HepG2 (cell line): ENCODE measurements at regions not wholly inside any gene's neighbourhood (a gene's known extent, or its start where the extent isn't known, plus 50 kb on each side); places are given as distances from the start of the nearest gene placed in this dataset.

Experiments
- ATAC-seq: fragments of 200-7000 bp; cut with Tn5 transposase; 3 replicates; pipeline ENCODE4 v1.9.1; 2020; ENCODE audit warnings: mild to moderate bottlenecking, moderate library complexity
- BruUV-seq: library from RNA; stranded (reverse); fragments of 400-500 nt; replicated peaks from 2 replicates; lab custom pipeline; 2021; lab: Mats Ljungman, UMichigan
- CTCF ChIA-PET: fragments of 300-600 bp; formaldehyde crosslinking; extraction: SDS; loops from one replicate; lab custom pipeline; 2021; ENCODE audit warnings: low total read pairs, inconsistent platforms, low intra/inter-chr PET ratio; lab: Yijun Ruan, JAX
- POLR2A ChIA-PET: fragments of 350-600 bp; sonication (Branson Sonifier 250); formaldehyde crosslinking; loops from one replicate; lab custom pipeline; 2020; ENCODE audit warnings: antibody characterized with exemption, inconsistent platforms; lab: Yijun Ruan, JAX
- DNase-seq: peaks from one replicate; pipeline ENCODE4 v3.0.0-alpha.2; 2015; ENCODE audit warnings: low spot score
- FAIRE-seq: peaks from 3 replicates; lab custom pipeline; 2011; peaks lifted over from hg19 to GRCh38; lab: Jason Lieb, UNC
- H2AFZ ChIP-seq: one replicate; pipeline ENCODE4 v1.6.1; 2011; ENCODE audit warnings: low read length, inconsistent platforms
- H3K27ac ChIP-seq: fragments of 300-600 bp; 3 replicates; pipeline ENCODE4 v1.8.0; 2011; ENCODE audit warnings: mixed run types, mild to moderate bottlenecking, mixed read lengths, low read length, inconsistent platforms; ENCODE audit not compliant: insufficient read depth; ENCODE audit errors: extremely low read length
- H3K27me3 ChIP-seq, 2 experiments: fragments of 200-600 bp in 1 of 2; 2 replicates in 1 of 2; 3 replicates in 1 of 2; pipeline versions ENCODE4 v1.6.0 to v1.8.0; 2011; ENCODE audit warnings: low read length in 2 of 2, mild to moderate bottlenecking in 2 of 2, moderate library complexity in 2 of 2, inconsistent platforms in 1 of 2; ENCODE audit not compliant: insufficient read depth in 2 of 2, control insufficient read depth in 1 of 2
- H3K36me3 ChIP-seq, 2 experiments: fragments of 200-600 bp in 1 of 2; replicated peaks in 1 of 2; 2 replicates in 1 of 2; 3 replicates in 1 of 2; pipeline versions ENCODE4 v1.5.1 to v1.8.0; 2011; ENCODE audit warnings: low read length in 2 of 2, inconsistent platforms in 1 of 2; ENCODE audit not compliant: insufficient read depth in 2 of 2, control insufficient read depth in 1 of 2
- H3K4me1 ChIP-seq: 2 replicates; pipeline ENCODE4 v1.5.1; 2012; ENCODE audit warnings: low read length, inconsistent platforms; ENCODE audit not compliant: insufficient read depth
- H3K4me2 ChIP-seq: 2 replicates; pipeline ENCODE4 v1.6.0; 2011; ENCODE audit warnings: low read depth, low read length, inconsistent platforms
- H3K4me3 ChIP-seq, 3 experiments: fragments of 200-600 bp in 1 of 3; sonication (generic), shearing (Covaris generic) in 1 of 3; replicated peaks in 1 of 3; 2 replicates each; pipeline ENCODE4 v1.5.1; 2011 to 2016; ENCODE audit warnings: low read length in 3 of 3, inconsistent platforms in 2 of 3, low read depth in 2 of 3, mild to moderate bottlenecking in 2 of 3, control low read depth in 1 of 3, mixed read lengths in 1 of 3; ENCODE audit not compliant: insufficient read depth in 1 of 3
- H3K79me2 ChIP-seq: one replicate; pipeline ENCODE4 v1.6.1; 2011; ENCODE audit warnings: low read length, inconsistent platforms; ENCODE audit not compliant: insufficient read depth
- H3K9ac ChIP-seq: 2 replicates; pipeline ENCODE4 v1.6.0; 2011; ENCODE audit warnings: mild to moderate bottlenecking, low read depth, low read length, inconsistent platforms; ENCODE audit not compliant: insufficient read depth
- H3K9me3 ChIP-seq: 2 replicates; pipeline ENCODE4 v1.5.1; 2012; ENCODE audit warnings: mild to moderate bottlenecking, low read length
- H4K20me1 ChIP-seq: 2 replicates; pipeline ENCODE4 v1.6.0; 2011; ENCODE audit warnings: inconsistent platforms, mild to moderate bottlenecking, low read length, moderate library complexity; ENCODE audit not compliant: insufficient read depth
- CEBPB ChIP-seq: IDR thresholded peaks from 2 replicates; pipeline ENCODE4 v1.6.1; 2011; ENCODE audit warnings: low read depth, low read length, improper control_type of control experiment, borderline replicate concordance
- CEBPG ChIP-seq: IDR thresholded peaks from 2 replicates; pipeline ENCODE4 v1.6.1; 2016
- CENPX ChIP-seq: sonication (generic); formaldehyde crosslinking; IDR thresholded peaks from 2 replicates; pipeline ENCODE4 v1.9.0; 2021; ENCODE audit warnings: mild to moderate bottlenecking, missing genetic modification reagents, moderate library complexity
- ETV5 ChIP-seq: IDR thresholded peaks from 2 replicates; pipeline ENCODE4 v1.6.1; 2018; ENCODE audit warnings: missing biosample characterization, missing genetic modification reagents, inconsistent platforms, borderline replicate concordance
- GATAD2A ChIP-seq: IDR thresholded peaks from 2 replicates; pipeline ENCODE4 v1.6.1; 2016
- KLF9 ChIP-seq: IDR thresholded peaks from 2 replicates; pipeline ENCODE4 v1.6.1; 2016; ENCODE audit warnings: low read depth
- SMAD1 ChIP-seq: sonication (generic); formaldehyde crosslinking; IDR thresholded peaks from 2 replicates; pipeline ENCODE4 v1.4.0; 2020; ENCODE audit warnings: missing genetic modification reagents, low read depth, mild to moderate bottlenecking, borderline replicate concordance
- SNAPC2 ChIP-seq: sonication (generic); formaldehyde crosslinking; IDR thresholded peaks from 2 replicates; pipeline ENCODE4 v1.8.1; 2022; ENCODE audit warnings: mild to moderate bottlenecking, missing genetic modification reagents
- SP5 ChIP-seq: IDR thresholded peaks from 2 replicates; pipeline ENCODE4 v1.6.1; 2016; ENCODE audit warnings: low read depth, borderline replicate concordance
- ZFP36L2 ChIP-seq: sonication (generic); formaldehyde crosslinking; IDR thresholded peaks from 2 replicates; pipeline ENCODE4 v1.4.0; 2020; ENCODE audit warnings: missing genetic modification reagents
- ZNF124 ChIP-seq: sonication (generic); formaldehyde crosslinking; IDR thresholded peaks from 2 replicates; pipeline ENCODE4 v1.4.0; 2020; ENCODE audit warnings: missing genetic modification reagents
- ZNF441 ChIP-seq: sonication (generic); formaldehyde crosslinking; IDR thresholded peaks from 2 replicates; pipeline ENCODE4 v1.7.0; 2021; ENCODE audit warnings: missing genetic modification reagents, borderline replicate concordance
- ZNF614 ChIP-seq: IDR thresholded peaks from 2 replicates; pipeline ENCODE4 v1.6.1; 2018; ENCODE audit warnings: missing biosample characterization, missing genetic modification reagents, inconsistent platforms, borderline replicate concordance
- ZNF644 ChIP-seq: IDR thresholded peaks from 2 replicates; pipeline ENCODE4 v1.6.1; 2016; ENCODE audit warnings: low read depth
- ZNF773 ChIP-seq: sonication (generic); formaldehyde crosslinking; IDR thresholded peaks from 2 replicates; pipeline ENCODE4 v1.4.0; 2020; ENCODE audit warnings: missing genetic modification reagents, borderline replicate concordance
- ZSCAN21 ChIP-seq: sonication (generic); formaldehyde crosslinking; IDR thresholded peaks from 2 replicates; pipeline ENCODE4 v1.8.0; 2022; ENCODE audit warnings: mild to moderate bottlenecking, missing genetic modification reagents, moderate library complexity, borderline replicate concordance
- WGBS: methylation state at CpG from one replicate; pipeline ENCODE4 v1.1.6; 2017; ENCODE audit warnings: low lambda C conversion rate; 5-methylcytosine and 5-hydroxymethylcytosine counted together
- in situ Hi-C: cut with HindIII; loops from 2 replicates; pipeline ENCODE4 v1.10.0; 2017; ENCODE audit warnings: low pct_unique_long_range_greater_than_20kb; ENCODE audit not compliant: extremely low pct_ligation_motif_present
- intact Hi-C: fragments of 100-400 bp; cut with micrococcal nuclease; formaldehyde crosslinking; loops from one replicate; pipeline ENCODE4 v1.10.0; 2022; ENCODE audit not compliant: unreplicated experiment
- TF ChIP-seq, protein P1 (sequence below): sonication (generic); formaldehyde crosslinking; IDR thresholded peaks from 2 replicates; pipeline ENCODE4 v1.8.1; 2023; ENCODE audit warnings: missing genetic modification reagents, inconsistent platforms, borderline replicate concordance
- TF ChIP-seq, protein P2 (sequence below), 2 experiments: fragments of 450-650 bp in 1 of 2; sonication (generic) in 1 of 2; formaldehyde crosslinking; IDR thresholded peaks; 2 replicates each; pipeline versions ENCODE4 v1.5.0 to v1.8.0; 2020 to 2022; ENCODE audit warnings: mild to moderate bottlenecking in 1 of 2, missing genetic modification reagents in 1 of 2

DNA sequence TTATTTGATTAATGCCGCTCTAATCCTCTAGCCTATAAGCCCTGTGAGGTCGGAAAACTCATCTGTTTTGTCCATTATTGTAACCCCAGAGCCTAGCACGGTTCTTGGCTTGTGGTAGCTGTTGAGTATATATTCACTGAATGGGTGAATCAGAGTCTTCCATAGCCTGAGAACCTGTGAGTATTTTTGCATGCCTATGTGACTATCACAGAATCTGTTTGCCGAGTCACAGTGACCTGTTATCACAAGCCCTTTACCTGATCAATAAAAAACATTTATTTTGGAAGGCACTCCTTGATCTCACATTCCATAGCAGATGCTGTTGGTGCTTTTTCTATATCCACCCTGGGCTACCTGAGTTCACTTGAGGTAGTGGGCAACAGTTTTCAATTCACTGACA lies 125.0 kb upstream of the STC2 start:
- Histone ChIP-seq H3K9me3 (no peaks in the 10 kb centered on the region), H3K4me1 (no peaks in the 10 kb centered on the region), H2AFZ (no peak overlapping the region), H3K27me3 (no peaks in the 10 kb centered on the region; a peak in 1 of 5 replicates), H3K36me3 (no peaks in the 10 kb centered on the region), H3K27ac (no peak overlapping the region), H4K20me1 (no peaks in the 10 kb centered on the region), H3K79me2 (no peaks in the 10 kb centered on the region), H3K9ac (no peak overlapping the region), H3K4me3 (no peak overlapping the region), H3K4me2 (no peak overlapping the region)
- BruUV-seq = no TSS peak
- CTCF ChIA-PET = no interaction called here
- POLR2A ChIA-PET = interaction anchor here (1.6 kb wide), 1 partner anchor 19 kb away, joined by 5 read pairs; no protein-coding TSS in a partner anchor
- FAIRE-seq = no peak
- DNase-seq = no peak
- TF ChIP-seq SMAD1 (CRISPR knock-in tag) = no peak
- TF ChIP-seq SP5 = no peak
- TF ChIP-seq KLF9 (CRISPR knock-in tag) = no peak
- TF ChIP-seq, protein P1, sequence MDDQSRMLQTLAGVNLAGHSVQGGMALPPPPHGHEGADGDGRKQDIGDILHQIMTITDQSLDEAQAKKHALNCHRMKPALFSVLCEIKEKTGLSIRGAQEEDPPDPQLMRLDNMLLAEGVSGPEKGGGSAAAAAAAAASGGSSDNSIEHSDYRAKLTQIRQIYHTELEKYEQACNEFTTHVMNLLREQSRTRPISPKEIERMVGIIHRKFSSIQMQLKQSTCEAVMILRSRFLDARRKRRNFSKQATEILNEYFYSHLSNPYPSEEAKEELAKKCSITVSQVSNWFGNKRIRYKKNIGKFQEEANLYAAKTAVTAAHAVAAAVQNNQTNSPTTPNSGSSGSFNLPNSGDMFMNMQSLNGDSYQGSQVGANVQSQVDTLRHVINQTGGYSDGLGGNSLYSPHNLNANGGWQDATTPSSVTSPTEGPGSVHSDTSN = no peak
- in situ Hi-C loops (no loop called here), intact Hi-C loops (loop anchor here (10.0 kb wide), 1 partner anchor 122 kb away; no protein-coding TSS in a partner anchor)
- WGBS = 27% methylated on average over 4 of the region's 4 CpGs
- no peak for ATAC-seq

DNA sequence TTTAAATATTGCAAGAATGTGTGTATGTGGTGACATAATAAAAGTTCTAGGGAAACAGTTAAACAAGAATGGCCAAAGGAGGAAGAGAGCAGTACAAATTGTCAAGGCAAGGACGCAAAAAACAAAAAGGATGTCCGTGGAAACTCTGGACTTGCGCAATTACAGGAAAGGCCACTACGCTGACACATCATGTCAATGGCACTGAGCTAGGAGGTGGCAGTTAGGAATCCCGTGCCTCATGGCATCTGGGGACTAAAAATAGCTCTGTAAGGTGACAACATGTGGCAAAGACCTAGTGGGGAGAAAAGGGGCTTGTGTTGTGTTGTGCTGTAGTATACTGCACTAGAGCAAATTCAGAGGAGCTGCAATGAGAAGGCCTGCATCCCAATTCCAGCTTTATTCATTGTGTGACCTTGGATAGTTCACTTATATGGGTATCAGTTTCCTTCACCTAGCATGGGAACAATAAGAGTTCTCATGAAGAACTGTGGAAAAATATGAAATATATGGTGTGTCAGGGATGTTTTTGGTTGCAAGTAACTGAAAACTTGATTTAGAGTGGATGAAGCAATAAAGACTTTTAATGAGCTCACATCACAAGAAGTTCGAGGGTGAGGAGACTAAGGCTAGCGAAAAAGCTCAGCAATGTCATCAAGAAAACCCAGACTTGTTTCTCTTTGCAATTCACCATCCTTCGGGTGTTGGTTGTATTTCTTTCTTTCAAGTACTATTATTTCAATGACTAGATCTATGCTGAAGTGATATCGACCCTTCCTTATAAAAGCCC lies 124.1 kb upstream of the STC2 start:
- WGBS = 24% methylated on average over 9 of the region's 9 CpGs
- Histone ChIP-seq H3K36me3 (no peaks in the 10 kb centered on the region), H3K4me1 (no peaks in the 10 kb centered on the region), H3K27me3 (no peaks in the 10 kb centered on the region; a peak in 1 of 5 replicates), H3K4me3 (no peak overlapping the region), H3K9me3 (no peaks in the 10 kb centered on the region), H3K27ac (no peak overlapping the region), H4K20me1 (no peaks in the 10 kb centered on the region), H3K9ac (no peak overlapping the region), H2AFZ (no peak overlapping the region), H3K79me2 (no peaks in the 10 kb centered on the region), H3K4me2 (no peak overlapping the region)
- ChIA-PET CTCF (interaction anchor here (0.7 to 1.2 kb wide), 2 partner anchors 122 to 912 kb away, joined by 3 to 4 read pairs; no protein-coding TSS in a partner anchor), POLR2A (interaction anchor here (1.6 kb wide), 1 partner anchor 20 kb away, joined by 5 read pairs; no protein-coding TSS in a partner anchor)
- no peak for ATAC-seq
- intact Hi-C loops = loop anchor here (10.0 kb wide), 1 partner anchor 122 kb away; no protein-coding TSS in a partner anchor
- FAIRE-seq = no peak
- in situ Hi-C loops = no loop called here
- no TSS peak for BruUV-seq
- peak; percentile 49 for DNase-seq
- TF ChIP-seq ETV5 (CRISPR knock-in tag) (peak; percentile 58; the same call in 1 of the 2 replicates), ZSCAN21 (CRISPR knock-in tag) (no peak), ZNF441 (CRISPR knock-in tag) (no peak), CEBPB (peak; percentile 96), ZNF644 (CRISPR knock-in tag) (0 out of 2 replicates have a peak, but pooled peaks have one; percentile 37), ZNF614 (CRISPR knock-in tag) (no peak), ZFP36L2 (CRISPR knock-in tag) (no peak), GATAD2A (CRISPR knock-in tag) (peak; percentile 31; the same call in 1 of the 2 replicates), SNAPC2 (CRISPR knock-in tag) (no peak), CENPX (CRISPR knock-in tag) (no peak), ZNF124 (CRISPR knock-in tag) (no peak), CEBPG (CRISPR knock-in tag) (peak; percentile 86), ZNF773 (CRISPR knock-in tag) (no peak)
- TF ChIP-seq, protein P2, sequence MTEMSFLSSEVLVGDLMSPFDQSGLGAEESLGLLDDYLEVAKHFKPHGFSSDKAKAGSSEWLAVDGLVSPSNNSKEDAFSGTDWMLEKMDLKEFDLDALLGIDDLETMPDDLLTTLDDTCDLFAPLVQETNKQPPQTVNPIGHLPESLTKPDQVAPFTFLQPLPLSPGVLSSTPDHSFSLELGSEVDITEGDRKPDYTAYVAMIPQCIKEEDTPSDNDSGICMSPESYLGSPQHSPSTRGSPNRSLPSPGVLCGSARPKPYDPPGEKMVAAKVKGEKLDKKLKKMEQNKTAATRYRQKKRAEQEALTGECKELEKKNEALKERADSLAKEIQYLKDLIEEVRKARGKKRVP (CRISPR knock-in tag; IDR thresholded peaks at IDR 0.05) = no peak
